ENCODE measurements at regions not wholly inside any gene's neighbourhood (a gene's known extent, or its start where the extent isn't known, plus 50 kb on each side); places are given as distances from the start of the nearest gene placed in this dataset.
"Not testable (repeated sequence)": the region's sequence is repeated elsewhere in the genome, so short reads cannot be mapped to it uniquely, and the experiment has no call there.

DNA sequence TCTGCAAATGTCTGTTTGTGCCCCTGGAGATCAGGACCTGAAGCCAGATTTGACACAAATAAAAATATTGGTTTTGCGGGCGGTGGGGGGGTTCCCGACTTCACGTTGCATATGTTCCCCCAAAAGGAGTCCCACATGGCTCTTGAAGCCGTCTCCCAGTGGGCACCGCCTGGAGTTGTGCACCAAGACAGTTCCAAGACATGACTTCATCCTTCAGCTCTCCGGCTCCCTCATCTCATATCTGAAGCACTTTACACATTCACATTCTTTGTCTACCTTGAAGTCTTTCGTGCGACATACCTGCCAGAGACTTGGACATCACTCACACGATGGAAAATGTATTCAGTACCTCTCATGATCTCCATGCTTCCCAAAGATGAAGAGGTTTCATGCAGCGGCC is 362.8 kb upstream of the FOXK1 start:
- DNase-seq (ENCODE audit: low read depth in 4 of 4, low spot score in 3 of 4) = no peak

DNA sequence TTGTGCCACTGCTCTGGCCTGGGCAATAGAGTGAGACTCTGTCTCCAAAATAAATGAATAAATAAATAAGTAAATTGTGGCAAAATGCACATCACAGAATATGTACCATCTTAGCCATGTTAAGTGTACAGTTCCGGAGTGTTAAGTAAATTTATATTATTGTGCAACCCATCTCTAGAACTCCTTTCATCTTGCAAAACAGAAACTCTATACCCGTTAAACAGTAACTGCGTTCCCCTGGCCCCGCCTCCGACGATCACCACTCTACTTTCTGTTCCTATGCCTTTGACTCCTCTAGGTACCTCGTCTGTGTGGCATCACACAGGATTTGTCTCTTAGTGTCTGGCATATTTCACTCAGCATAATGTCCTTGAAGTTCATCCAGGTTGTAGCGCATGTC is 356.4 kb upstream of the FOXK1 start:
- DNase-seq (ENCODE audit: low read depth in 4 of 4, low spot score in 3 of 4) = no peak

DNA sequence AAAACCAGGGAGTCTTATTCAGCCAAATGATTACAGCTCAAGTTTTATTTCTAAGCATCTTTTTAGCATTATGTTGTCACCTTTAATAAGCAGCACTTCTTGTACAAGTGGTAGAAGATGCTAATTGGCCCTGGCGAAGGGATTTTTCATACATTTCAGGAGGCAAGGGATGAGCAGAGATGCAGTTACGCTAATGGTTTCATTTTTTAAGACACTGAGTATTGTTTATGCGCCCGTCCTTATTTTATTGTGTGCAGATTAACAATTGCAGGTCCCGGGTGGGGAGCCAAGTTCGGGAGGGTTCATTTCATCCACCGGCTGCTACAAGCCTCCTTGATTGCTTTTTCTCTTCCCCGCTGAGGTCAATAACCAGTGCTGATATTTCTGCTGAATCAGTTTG is 350.4 kb upstream of the FOXK1 start:
- DNase-seq (ENCODE audit: low read depth in 4 of 4, low spot score in 3 of 4) = no peak

DNA sequence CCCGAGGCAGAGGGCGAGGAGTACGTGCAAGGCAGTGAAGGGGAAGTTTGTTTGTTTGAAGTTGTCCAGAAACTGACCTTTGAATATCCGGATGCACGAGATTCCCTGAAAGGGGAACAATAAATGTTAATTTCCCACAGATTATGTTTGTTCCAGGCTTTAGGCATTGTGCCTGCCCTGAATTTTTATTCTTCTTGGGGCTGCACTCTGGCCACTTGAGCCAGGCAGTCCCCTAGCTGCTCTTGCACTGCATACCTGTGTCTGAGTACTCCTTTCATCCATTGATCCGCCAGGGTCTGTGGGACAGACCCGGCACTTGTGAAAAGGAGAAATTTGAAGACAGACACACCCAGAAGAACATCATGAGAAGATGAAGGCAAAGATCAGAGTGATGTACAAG is 343.5 kb upstream of the FOXK1 start:
- no peak for DNase-seq (ENCODE audit: low read depth in 4 of 4, low spot score in 3 of 4)

DNA sequence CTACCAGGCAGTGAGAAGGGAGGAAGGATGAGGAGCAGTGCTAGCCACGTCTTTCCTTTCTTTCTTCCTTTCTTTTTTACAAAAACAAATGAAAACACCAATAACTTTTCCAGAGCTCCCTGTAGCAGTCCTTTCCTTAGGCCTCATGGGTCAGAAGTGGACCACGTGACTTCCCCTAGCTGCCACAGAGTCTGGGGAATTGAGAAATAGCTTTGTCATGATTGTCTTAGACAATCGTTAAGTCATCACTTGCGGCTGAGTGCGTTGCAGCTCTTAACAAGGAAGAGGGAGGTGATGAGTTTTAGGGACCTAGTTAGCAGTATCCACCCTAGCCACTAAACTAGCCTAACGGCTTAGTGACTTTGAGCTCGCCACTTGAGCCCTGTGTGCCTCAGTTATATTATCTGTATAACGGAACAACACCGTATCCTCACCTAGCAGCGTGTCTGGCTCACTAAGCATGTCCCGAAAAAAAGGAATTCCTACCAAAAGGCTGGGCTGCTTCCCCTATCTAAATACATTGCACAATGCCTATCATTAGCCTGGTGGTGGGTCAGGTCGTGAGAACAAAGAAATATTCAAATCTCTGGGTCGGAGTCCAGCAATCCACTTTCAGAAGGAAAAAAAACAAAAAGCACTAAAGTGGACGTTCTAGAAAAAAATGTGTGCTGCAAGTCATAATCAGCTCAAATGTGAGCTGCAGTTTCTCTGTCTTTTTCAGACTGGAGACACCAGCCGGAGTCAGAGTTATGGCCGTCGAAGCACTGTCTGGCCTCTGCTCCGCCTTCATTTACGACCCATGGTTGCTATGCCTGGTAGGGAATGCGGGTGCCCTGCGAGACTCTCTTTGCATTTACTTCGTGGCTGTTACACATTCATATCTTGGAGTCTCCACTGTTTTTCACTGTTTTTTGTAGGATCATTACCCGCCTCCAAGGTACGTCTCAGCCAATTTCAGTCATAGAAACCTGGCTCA is 338.5 kb upstream of the FOXK1 start:
- DNase-seq (ENCODE audit: low read depth in 4 of 4, low spot score in 3 of 4) = no peak

DNA sequence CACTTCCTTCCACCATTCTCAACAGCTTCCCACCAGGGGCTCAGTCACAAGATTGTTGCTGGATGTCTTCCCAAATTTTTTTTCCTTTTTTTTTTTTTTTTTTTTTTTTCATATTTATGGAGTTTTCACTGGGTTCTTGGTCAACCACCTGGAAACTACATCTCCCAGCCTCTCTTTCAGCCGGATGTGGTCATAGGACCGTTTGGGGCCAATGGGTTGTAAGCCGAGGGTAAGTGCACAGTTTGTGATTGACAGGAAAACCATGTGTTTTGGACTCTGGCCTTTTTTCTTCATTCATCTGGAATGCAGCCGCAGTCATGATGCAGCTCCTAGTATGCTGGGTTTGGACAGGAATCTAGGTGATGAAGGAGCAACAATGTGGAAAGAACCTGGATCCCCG is 337.1 kb upstream of the FOXK1 start:
- DNase-seq (ENCODE audit: low read depth in 4 of 4, low spot score in 3 of 4) = no peak

DNA sequence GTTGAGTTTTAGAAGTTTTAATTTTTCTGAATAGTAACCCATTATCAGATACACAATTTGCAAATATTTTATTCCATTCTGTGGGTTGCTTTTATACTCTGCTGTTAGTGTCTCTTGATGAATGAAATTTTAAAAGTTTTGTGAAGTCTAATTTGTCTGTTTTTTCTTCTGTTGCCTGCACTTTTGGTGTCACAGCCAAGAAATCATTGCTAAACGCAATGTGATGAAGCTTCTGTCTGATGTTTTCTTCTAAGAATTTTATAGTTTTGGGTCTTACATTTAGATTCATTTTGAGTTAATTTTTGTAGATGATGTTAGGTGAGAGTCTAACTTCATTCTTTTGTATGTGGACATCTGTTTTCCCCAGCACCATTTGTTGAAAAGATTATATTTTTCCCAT is 330.0 kb upstream of the FOXK1 start:
- no peak for DNase-seq (ENCODE audit: low read depth in 4 of 4, low spot score in 3 of 4)

DNA sequence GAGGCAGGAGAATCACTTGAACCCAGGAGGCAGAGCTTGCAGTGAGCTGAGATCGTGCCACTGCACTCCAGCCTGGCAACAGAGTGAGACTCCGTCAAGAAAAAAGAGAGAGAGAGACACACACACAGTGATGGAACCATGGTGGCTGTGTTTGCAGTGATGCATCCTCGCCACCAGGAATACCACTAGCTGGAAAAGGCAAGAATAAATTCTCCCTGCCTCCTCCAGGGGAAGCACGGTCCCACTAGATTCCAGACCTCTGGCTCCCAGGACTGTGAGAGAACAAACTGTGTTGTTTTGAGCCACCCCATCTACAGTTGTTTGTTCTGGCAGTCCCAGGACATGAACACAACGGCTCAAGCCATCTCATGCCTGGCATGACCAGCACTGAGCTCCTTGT is 320.3 kb upstream of the FOXK1 start:
- no peak for DNase-seq (ENCODE audit: low read depth in 4 of 4, low spot score in 3 of 4)

DNA sequence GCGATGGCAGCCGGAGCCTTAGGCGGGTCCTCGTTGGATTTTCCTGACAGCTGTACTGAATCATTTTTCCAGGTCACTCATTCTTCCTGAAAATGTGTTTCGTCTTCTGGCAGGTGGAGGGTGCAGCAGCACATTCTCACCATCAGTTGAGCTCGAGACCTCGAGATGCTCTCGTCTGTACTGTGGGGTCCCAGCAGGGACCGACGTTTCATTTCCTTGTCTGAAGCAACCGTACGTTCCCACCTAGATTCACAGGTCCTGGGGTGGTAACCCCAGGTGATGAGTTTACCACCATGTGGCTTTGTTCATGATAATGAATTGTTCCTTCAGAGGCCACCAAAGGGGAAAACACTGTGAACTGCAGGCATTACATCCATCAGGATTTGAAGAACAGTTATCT is 298.5 kb upstream of the FOXK1 start:
- DNase-seq (ENCODE audit: low read depth in 4 of 4, low spot score in 3 of 4) = no peak

DNA sequence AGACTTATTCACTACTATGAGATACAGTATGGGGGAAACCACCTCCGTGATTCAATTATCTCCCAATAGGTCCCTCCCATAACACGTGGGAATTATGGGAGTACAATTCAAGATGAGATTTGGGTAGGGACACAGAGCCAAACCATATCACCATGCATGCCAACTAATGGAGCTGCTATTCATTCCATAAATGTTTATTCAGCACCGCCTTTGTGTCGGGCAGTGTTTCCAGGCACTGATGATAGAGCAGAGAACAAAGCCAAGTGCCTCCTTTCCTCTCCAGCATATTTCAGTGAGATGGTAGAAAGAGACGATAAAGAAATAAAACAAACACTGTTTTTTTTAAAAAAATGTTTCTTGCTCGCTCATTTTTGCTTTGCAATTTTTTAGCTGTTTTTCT is 295.9 kb upstream of the FOXK1 start:
- DNase-seq (ENCODE audit: low read depth in 4 of 4, low spot score in 3 of 4) = no peak

DNA sequence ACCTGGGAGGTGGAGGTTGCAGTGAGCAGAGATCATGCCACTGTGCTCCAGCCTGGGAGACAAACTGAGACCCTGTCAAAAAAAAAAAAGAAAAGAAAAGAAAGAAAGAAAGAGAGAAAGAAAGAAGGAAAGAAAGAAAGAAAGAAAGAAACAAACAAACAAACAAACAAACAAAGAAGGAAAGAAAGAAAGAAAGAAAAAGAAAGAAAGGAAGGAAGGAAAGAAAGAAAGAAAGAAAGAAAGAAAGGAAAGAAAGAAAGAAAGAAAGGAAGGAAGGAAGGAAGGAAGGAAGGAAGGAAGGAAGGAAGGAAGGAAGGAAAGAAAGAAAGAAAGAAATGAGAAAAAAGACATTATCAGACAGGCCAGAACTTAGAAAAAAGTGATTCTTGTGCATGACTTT is 291.0 kb upstream of the FOXK1 start:
- DNase-seq (ENCODE audit: low read depth in 4 of 4, low spot score in 3 of 4) = not testable (repeated sequence)

DNA sequence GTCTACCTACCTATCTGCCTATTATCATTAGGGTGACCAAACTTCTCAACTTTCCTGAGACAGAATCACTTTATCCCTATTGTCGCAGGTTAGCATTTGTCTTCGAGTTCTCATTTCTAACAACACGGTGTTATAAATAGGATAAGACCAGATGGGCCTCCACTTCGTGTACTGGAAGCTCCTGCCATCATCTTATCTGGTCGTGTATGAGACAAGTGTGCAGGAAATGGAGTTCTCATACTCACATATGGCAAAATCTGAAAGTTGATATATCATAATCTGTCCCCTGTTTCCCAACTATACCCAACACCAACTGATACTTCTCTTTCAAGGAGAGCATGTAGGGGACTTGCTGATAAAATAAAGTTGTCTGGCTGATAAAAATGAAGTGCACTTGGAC is 287.4 kb upstream of the FOXK1 start:
- no peak for DNase-seq (ENCODE audit: low read depth in 4 of 4, low spot score in 3 of 4)

DNA sequence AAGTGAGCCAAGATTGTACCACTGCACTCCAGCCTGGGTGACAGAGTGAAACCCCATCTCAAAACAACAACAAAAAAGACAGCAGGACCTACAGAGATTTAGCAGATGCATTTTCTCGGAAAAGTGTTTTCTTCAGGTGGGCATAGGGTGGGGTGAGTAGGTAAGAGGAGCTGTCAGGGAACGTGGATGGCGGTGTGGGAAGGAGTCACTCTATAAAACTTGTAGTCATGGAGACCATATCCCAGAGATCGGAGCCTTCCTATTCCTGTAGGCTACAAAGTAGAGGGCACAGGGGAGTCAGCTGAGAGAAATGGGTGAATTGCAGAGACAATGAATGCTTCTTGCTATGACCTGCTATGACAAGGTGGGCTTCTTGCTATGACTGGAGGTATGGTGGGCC is 283.0 kb upstream of the FOXK1 start:
- no peak for DNase-seq (ENCODE audit: low read depth in 4 of 4, low spot score in 3 of 4)

DNA sequence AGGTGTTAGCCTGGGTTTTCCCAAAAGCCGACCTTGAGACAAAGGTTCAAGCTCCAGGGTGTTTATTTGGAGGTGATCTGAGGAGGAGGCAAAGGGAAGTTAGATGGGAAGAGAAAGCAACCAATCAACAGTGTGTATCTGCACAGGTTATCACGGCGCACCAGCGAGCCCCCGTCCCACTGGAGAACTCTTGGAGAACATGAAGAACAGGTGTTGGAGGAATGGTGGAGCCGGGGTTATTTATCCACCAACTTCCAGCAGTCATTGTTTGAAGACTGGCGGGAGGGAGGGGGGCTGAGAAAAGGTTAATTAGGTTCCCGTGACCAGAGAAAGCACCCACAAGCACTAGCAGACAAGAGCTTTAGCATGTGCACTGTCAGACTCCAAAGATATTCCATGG is 282.5 kb upstream of the FOXK1 start:
- DNase-seq (ENCODE audit: low read depth in 4 of 4, low spot score in 3 of 4) = no peak

DNA sequence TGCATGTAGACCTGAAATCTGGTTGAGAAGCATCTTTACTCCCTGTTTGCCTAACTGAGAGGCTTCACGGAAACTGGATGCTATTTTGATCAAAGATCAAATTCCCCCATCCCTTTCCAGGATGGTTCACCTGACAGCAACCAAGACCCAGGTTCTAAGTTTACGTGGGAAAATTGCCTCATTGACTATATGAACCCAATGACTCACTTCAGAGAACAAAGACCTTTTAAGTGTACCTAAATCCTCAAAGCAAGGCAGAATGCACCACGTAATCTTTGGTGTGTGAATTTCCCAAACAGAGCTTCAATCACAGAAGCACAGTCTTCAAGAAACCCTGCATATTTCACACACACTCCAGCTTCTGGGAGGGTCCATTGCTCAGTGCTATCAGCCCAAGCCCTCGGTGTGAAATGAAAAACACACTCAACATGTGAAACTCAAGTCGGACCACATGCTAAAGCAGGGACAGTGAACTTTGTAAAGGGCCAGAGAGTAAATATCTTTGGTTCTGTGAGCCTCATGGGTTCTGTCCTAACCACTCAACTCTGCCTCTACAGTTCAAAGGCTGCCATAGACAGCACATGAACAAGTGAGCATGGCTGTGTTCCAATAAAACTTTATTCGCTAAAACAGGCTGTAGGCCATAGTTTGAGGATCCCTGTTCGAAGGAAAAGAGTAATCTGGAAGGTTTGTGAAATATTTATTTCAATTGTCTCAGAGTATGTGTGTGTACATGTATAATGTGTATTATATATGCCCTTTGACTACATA is 275.6 kb upstream of the FOXK1 start:
- DNase-seq (ENCODE audit: low read depth in 4 of 4, low spot score in 3 of 4) = no peak

DNA sequence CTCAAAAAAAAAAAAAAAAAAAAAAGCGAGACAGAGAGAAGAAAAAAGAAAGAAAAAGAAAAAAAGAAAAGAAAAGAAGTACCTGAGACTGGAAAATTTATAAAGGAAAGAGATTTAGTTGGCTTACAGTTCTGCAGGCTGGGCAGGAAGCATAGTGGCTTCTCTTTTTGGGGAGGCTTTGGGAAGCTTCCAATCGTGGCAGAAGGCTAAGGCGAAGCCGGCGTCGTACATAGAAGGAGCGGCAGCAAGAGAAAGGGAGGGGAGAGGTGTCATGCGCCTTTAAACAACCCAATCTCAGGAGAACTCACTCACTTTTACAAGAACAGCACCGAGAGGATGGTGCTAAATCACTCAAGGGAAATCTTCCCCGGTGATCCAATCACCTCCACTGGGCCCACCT is 272.1 kb upstream of the FOXK1 start:
- DNase-seq (ENCODE audit: low read depth in 4 of 4, low spot score in 3 of 4) = no peak

DNA sequence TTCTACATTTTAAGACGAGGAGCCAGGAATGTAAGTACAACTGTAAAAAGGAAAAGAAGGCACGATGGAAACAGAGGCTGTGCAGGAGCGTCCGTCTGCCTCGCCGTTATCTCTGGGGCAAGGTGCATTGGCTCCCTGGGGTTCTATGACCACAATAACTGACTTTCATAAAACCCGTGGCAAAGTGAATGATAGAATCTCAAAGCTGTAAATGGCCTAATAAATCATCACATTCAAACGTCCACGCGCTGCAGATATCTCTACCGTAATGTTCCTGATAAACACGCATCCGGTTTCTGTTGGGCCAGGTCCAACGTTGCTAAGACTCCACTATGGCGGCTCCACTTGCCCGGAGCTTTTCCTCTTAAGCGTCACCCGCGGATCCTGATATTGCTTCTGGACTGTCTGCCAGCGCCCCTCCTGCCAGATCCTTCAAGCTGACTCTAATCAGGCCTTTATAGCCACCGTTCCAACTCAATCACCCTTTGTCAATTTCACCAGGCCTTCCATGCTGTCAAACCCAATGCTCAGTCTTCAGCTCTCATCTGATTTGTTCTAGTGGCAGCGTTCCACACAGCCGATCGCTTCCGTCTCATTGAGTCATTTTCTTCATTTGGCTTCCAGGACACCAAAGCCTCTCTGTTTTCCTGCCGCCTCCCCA is 265.6 kb upstream of the FOXK1 start:
- no peak for DNase-seq (ENCODE audit: low read depth in 4 of 4, low spot score in 3 of 4)

DNA sequence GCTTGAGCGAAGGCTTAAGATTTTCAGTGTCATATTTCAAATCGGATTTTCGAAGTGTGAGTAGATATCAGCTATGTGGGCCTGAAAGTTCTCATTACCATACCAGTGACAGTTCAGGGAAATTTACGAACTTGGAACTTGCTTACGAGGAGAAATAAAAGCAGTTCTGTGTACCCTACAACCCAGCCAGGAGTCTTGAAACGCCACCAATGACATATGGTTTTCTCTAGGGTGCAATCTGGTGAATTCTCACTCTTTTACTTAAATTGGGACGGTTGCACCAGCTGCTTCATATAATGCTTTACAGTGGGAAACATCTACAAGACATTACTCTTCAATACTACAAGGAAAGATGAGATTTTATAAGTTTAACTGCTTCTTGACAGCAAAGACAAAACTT is 253.6 kb upstream of the FOXK1 start:
- DNase-seq (ENCODE audit: low read depth in 4 of 4, low spot score in 3 of 4) = no peak

DNA sequence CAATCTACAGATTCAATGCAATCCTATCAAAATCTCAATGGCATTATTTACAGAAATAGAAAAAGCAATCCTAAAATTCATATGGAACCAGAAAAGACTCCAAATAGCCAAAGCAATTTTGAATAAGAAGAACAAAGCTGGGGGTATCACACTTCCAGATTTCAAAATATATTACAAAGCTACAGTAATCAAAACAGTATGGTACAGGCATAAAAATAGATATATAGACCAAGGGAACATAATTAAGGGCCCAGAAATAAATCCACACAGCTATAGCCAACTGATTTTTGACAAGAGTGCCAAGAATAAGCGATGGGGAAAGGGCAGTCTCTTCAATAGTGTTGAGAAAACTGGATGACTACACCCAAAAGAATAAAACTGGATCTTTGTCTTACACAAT is 251.9 kb upstream of the FOXK1 start:
- DNase-seq (ENCODE audit: low read depth in 4 of 4, low spot score in 3 of 4) = no peak

DNA sequence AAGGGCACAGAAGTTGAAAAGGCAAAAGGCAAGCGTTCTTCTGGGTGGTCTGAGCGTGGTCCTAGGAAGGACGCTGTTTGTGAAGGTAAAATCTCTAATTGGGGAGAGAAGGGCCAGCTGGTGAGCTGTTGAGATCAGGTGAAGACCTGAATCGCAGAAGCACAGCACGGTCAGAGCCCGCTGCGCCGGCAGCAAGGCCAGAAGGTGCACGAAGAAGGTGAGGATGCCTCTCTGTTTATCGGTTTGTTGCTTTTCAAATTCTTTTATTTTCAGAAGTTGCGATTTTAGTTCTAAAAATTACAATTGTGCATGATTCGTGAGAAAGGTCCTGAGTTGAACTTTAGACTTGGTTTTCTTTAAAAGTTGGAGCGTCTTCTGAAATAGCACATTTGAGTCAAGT is 247.8 kb upstream of the FOXK1 start:
- DNase-seq (ENCODE audit: low read depth in 4 of 4, low spot score in 3 of 4) = no peak

DNA sequence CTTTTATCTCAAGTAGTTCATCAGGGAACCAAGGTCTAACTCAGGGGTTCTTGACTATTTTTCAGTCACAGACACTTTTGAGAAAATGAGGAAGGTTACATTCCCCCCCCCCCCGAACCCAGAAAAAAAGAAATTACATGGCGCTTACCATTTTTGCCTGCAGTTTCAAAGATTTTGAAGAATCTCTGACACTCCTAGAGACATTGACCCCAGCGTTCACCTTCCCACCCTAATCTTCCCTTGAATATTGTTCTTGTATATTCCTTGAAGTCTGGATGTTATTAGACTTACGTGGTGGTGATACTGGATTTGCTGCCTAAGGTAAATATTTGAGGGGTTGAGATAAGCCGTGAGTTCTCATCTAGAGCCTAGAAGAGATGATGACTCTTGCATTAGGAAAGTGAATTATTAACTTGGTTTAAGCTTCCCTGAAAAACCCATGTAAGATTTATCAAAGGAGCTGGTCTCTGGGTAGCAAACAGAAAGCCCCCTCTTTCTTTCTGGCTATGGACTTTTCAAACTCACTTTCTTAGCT is 245.7 kb upstream of the FOXK1 start:
- no peak for DNase-seq (ENCODE audit: low read depth in 4 of 4, low spot score in 3 of 4)
